T-helper 2 cell (primary cell): ENCODE measurements at regions not wholly inside any gene's neighbourhood (a gene's known extent, or its start where the extent isn't known, plus 50 kb on each side); places are given as distances from the start of the nearest gene placed in this dataset.

Experiments
- DNase-seq, 5 experiments: peaks; one replicate each; pipeline versions ENCODE4 v3.0.0 to v3.0.0-alpha.2; 2012 to 2022

DNA sequence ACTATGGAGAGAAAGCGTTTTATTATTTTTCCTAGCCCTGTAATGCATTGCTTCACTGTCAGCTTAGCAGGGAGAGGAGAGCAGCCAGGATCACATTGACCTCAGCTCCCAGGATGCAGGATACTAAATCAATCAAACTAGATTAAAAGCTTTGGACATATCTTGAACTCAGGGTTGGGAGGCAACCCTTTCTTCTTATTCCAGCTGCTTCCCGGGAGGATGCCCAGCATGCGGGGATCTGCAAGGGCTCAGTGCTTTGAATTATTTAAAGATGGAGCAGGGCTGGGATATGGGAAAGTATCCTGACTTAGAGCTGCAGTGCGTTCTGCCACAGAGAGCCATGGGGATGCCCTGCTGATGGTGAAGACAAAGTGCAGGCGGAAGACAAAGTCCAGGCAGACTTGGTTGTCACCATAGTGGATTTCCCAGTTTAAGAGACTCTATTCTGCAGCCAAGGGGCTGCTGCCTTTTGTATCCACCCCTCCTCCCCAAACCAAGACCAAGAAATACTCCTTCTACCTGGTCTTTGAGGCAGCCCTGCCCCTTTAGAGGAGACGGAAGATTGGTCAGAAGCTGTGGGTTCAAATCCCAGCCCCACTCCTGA, 1035.0 kb downstream of the TBC1D22A start:
- no peak for DNase-seq

DNA sequence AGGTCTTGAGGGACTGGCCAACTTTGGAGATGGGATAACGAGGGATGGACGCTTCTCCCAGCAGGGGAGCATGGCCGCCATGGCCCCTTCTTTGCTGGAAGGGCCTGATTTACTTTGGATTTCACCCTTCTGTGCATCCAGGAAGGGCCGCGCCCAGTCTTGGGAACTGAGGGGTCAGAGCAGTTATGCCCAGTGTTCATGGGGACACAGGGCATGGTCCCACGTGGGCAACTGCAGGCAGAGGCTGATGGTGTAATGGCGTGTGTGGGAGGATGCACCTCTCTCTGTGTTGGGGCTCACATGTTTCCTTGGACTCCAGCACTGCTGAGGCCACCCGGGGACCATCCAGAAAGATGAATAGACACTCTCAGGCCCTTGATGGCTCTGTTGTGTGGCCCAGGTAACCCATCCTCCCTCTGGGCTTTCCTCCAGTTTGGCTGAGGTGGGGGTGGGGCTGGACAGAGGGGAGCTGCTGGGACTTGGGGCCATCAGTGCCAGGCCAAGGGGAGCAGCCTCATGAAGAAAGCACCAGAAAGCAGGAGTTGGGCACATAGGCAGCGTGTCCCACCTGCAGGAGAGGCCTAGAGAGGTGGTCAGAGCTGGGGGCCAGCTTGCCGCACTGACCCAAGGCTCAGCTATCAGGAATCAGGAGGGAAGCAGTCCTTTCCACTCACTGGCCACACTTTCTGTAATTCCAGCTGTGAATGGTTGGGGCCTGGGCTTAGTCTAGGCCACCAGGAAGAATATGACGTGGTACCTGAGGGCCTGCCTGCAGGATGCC, 1033.9 kb downstream of the TBC1D22A start:
- no peak for DNase-seq

DNA sequence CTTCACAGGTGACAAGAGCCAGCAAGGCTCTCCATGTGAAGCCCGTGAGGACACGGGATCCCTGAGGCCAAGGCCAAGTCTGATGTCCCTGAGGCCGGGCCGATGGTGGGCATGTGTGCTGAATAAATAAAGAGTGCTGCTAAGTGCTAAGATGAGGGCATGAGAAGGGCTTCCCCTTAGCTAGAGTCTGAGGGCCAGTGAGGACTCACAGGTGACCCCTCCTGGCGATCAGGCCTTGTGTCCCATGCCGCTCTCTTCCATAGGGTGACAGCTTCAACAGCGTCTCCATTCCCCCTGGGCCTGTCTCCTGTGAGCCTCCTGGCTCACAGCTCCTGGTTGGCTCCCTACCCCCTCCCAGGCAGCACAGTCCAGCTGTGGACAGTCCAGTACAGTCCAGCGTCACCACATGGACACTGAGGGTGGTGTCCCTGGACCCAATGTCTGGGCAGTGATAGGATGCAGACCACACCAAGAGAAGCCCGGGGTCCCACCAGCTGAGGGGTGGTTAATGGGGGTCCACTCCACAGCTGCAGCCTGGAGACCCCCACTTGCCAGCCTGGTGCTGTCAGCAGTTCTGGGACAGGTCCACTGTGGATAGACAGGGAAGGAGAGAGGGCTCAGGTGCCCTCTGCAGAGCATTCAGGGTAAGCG, 1033.2 kb downstream of the TBC1D22A start:
- DNase-seq: no peak

DNA sequence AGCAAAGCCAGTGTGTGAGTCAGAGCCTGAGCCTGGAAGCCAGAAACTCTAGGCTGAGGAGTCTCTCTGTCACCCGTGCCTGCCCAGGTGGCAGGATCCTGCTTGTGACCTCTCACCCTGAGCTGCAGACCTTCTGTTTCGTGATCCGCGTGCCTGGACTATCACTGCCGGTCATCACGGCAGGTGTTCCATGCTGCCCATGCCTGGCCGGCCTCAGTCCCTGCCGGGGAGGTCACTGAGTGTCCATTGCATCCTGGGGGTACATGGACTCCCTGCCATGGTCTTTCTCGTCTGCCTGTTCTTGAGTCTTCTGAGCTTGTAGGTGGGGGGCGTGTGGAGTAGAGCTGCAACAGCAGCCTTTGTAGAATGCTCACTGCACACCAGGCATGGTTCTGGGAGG, 1032.4 kb downstream of the TBC1D22A start:
- no peak for DNase-seq

DNA sequence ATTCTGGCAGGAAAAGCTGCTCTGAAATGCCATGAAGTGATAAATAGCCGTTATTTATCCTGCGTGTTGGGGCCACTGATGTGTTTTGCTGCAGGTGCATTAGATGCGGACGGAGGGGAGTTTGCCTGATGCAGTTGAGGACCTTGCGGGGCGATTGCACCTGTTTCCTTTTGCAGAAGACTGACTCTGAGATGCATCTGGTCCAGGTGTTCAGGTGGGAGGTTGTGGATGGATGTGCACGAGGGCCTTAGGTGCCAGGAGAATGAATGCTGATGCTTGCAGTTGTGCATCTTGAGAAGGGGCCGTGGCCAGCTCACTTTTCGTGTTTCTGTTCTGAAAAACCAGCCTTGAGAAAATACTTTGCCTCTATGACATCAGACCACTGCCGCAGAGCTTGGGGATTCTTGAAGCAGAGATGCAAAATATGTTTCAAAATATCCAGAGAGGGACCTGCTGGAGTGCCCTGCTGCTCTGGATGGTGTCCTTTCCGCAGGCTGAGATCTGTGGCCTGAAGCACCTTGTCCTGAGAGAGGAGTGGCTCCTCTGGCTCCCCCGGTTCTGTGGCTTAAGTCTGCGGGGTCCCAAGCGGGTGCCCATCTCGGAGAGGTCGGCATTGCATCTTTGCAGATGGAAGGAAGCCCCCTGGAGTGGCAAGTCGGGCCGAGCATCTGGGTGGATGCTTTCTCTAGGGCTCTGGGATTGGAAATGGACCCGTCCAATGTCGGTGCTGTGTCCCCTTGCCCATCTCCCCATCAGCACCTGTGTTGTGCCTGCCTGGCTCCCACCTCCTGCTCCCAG, 1031.1 kb downstream of the TBC1D22A start:
- no peak for DNase-seq

DNA sequence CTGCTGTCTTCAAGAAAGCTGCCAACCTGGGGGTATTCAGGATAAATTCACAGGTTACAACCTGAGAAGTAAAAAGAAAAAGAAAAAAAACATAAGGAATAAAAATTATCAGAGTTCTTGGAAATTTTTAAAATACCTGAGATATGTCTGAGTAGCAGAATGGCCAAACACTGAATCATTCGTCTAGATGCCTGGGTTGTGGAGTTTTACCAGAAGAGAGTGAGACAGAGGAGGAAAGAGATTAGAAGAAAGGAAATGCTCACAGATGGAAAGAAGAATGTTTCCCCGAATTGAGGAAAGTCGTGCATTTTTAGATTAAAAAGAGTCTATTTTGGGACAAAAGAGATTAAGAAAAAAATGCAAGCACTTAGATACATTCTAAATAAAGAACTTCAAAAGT, 1026.7 kb downstream of the TBC1D22A start:
- no peak for DNase-seq

DNA sequence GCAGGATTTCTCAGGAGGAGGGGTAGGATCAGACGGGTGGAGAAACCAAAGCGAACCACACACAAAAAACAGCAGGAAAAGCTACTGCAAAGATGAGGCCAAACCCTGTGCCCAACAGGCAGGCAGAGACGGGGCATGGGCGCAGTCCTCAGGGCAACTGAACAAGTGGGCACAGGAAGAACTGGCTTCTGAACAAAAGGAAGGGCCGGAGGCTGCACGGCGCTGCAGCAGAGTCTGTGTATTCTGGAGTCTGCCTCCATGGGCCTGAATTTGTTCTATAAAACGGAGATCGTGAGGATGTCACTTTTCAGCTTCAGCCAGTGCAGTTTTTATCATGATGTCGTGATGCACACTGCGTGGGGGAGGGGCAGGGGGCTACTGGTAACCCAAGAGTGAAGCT, 1026.0 kb downstream of the TBC1D22A start:
- no peak for DNase-seq

DNA sequence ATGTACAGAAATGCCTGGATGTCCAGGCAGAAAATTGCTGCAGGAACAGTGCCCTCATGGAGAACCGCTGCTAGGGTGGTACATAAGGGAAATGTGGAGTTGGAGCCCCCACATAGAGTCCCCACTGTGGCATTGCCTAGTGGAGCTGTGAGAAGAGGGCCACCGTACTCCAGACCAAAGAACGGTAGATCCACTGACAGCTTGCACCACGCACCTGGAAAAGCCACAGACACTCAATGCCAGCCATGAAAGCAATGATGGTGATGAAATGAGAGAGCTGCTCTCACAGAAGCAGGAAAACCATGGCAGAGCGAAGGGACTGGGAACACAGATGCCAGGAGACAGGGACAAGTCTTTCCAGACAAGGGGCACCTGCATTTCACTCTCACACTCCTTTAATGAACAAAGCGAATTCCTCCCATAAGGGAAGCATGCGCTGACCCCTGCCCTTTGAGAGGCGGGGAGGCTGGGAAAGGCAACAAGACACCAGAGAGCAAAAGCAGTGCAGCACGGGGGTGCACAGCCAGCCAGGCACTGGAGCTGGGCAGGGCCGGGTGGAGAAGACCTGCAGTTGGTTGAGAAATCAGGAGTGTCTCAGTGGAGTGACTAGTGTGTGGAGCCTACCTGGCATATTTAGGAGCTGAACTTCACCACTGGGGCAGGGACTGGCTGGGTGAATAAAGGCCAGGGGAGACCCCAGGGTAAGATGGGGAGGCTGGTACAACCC, 1025.2 kb downstream of the TBC1D22A start:
- no peak for DNase-seq

DNA sequence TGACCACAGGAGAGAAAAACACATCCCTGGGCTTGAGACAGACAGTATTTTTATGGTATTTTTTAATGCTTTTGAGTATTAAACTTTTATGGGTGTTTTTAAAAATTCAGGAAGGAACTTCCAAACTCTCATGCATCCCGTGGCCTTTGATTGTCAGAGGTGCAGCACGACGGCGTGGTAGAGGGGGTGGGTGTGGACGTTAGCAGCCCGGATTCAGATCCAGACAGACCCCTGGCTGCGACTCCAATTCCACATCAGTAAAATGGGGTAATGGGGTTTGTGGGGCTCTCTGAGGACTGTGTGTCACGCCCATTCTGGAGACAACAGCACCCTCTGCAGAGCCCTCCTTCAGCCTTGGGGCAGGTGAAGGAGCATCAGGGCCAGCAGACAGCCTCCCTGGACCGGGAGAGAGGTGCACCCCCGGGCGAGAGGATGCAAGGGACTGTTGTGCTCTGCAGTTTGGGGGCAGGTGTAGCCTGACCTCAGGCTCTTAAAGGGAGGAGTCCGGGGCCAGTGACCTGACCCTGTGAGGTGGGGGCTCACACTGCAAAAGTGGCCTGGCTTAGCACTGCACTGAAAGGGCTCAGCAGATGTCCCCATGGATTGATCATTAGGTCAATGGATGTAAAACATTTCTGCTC, 1024.3 kb downstream of the TBC1D22A start:
- no peak for DNase-seq

DNA sequence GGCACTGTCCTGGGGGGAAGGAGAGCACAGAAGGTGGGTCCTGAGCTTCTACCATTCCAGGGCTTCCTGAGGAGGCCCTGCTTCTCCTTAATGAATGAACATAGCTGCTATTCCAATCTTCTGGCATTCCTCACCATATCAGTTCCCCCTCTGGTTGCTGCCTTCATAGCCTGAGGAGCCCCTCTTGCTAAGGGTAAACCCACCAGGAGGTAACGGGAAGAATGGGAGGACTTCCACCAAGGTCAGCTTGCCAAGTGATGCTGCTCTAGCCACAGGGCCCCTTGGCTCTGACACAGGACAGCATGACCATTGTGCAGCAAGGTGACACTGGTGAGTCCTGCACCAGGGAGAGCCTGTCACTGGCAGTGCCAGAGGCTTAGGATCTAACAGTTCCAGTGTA, 1022.5 kb downstream of the TBC1D22A start:
- DNase-seq: no peak

DNA sequence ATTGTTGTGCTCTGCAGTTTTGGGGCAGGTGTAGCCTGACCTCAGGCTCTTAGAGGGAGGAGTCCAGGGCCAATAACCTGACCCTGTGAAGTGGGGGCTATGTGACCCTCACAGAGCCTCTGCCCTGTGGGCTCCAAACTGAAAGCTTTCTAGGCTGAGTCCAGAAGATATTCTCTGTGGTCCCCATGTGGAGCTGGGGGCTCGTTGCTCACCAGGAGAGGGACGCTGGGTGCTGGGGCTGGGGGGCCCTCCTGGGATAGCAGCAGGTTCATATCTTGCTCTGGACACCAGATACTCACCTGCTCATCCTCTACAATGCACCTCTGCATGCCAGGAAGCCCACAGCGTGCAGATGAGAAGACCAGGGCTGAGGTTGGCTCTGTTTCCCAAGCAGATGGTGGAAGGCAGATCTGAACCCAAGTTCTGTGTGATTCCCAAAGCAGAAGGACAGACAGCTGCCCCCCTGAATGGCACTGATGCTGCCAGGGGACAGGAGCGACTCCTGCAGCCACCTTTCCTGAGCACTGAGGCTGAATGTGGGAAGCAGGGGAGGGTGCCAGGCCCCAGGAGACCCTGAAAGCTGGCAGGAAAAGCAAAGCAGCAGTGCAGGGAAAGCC, 1022.0 kb downstream of the TBC1D22A start:
- no peak for DNase-seq

DNA sequence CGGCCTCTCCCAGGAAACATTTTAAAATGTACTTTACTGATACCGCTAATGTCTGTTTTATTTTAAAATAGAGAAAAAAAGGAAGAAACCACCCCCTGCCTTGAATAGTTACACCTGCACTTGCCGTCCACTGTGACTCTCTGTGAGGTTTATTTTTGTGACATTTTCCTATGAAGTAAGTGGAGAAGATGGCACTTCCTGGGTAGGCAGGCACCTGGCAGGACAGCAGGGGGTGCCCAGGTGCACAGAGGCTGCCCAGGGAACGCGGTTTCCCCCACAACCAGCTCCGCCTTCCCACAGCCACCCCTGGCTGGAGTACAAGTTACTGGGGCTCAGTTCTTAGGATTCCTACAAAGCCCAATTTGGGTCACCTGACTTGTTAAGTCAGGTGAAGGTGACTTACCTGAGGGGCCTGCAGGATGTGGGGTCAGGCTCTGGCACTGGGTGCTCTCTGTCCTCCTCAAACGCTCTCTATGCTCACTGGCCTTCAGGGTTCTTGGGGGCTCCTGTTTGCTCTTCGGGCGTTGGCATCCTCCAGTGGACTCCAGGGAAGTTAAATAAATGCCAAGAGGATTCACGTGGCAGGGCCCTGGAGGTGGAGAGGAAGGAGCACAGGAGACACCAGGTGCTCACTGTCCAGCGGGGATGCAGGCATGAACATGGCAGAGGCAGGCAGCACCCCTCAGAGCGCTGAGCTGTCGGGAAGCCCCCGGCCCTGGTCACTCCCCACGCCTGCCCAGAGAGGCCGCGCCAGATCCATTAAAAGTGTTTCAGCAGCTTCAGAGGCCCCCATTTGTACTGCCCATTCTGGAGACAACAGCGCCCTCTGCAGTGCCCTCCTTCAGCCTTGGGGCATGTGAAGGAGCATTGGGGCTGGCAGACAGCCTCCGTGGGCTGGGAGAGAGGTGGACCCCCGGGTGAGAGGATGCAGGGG, 1021.2 kb downstream of the TBC1D22A start:
- no peak for DNase-seq

DNA sequence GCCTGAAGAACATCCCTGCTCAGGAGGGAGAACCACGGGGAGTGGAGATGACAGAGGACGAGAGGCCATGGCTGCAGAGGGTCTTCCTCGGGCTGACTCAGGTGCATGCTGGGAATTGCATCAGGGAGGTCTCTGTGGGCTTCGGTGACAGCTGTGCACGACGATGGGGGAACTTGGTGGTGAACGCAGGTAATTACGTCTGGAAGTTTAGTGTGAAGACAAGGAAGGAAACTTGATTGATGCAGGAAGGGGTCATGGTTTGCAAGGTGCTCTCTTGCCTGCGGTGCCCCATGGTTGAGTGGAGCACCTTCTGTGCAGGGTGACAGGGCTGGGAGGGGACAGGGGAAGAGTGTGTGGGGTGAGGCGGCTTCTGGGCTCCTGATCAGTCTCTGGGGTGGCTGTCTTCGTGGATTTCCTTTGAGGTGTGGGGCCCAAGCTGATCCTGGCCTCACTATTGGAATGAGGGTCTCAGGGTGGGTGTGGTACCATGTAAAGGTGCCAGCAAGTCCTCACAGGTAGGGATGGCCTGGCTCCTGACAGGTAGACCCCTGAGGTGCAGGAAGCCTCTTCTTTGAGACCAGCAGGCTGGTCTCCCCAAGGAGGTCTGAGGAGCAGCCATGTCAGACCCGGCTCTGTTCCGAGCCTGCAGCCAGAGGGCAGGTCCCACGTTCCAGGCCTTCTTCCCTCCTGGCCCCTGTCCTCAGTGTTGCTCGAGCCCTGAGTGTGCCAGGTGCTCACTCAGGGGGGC, 1020.1 kb downstream of the TBC1D22A start:
- DNase-seq: no peak

DNA sequence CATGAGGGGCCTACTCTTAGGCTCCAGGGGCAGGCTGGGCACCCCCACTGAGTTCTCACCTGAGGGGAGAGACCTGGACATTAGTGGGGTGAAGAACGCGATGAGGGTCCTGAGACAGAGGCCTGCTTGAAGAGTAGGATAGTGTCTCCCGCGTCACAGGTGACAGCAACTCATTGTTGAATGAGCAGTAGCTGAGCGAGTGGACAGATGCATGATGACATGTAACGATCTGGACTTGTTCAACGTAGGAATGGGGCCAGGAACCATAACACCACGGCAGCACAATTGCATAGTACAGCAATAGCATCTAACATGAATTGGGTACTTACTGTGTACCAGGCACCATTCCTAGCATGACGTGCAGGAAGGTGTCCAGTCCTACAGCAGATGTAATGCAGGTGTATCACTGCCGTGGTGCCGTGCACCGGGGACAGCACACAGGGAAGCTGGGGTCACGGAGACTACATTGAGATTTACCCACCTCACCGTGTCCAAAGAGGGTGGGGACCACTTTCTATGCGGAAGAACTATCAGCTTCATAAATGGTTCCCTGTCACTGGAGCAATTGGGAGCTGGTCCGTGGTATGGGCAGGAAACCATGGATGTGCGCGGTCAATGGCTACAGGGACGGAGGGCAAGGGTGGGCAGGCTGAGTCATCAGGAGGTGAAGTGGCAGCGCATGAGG, 1019.1 kb downstream of the TBC1D22A start:
- DNase-seq: no peak

DNA sequence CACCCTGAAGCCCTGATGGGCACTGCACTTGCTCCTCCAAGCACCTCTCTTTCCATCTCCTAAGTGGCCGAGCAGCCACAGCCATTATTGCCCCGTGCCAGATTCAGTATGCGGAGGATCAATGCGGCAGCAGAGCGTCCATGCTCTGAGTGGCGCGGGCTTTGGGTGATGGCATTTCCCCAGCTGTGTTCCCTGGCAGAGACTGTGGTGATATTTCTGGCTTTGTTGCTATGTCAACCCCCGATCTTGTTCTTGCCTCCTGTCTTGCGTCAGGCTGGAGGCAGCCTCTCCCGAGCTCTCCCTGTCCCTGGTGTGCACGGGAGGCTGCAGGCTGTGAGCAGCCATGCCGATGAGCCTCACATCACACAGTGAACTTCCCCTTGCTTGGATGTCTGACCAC, 1018.6 kb downstream of the TBC1D22A start:
- no peak for DNase-seq

DNA sequence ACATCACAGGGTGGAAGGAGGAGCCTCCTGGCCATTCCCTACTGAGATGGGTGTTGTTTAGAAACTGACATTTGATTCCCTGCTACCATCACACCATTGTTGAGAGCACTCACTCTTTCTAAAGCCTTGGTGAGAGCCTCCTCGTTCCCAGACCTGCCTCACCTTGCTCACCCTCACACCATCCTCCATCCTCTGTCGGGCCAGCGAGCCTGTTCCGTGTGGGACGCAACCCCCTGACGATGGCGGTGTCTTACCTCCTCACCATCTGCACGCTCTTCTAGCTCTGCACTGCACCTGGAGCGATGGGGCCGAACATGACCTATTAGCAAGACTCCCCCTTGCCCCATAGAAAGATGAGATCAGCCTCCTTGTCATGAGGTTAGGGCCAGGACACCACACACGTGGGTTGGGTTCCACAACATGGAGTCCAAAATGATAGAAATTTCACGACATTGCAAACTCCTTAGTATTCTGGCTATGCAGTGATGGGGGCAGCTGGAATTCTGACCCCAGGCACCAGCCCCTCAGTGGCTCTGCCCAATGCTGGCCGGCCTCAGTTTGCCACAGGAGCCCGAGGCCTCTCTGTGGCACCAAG, 1017.9 kb downstream of the TBC1D22A start:
- no peak for DNase-seq

DNA sequence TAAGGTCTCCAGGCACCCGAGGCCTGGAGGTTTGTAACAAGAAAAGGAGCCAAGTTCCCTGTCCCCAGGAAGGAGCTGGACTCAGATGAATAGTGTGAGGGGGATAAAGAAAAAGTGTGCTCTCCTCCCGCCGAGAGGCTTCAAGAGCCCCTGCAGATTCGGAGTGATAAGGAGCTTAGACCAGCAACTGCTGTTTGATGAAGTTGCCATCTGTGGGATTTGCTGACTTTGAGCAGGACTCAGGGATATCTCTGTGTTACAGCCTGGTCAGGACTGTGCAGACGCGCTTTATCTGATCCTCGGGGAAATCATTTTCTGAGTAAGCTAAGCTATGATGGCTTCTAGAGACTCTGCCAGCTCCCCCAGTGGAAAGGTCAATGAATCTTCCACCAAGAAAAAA, 1017.0 kb downstream of the TBC1D22A start:
- no peak for DNase-seq

DNA sequence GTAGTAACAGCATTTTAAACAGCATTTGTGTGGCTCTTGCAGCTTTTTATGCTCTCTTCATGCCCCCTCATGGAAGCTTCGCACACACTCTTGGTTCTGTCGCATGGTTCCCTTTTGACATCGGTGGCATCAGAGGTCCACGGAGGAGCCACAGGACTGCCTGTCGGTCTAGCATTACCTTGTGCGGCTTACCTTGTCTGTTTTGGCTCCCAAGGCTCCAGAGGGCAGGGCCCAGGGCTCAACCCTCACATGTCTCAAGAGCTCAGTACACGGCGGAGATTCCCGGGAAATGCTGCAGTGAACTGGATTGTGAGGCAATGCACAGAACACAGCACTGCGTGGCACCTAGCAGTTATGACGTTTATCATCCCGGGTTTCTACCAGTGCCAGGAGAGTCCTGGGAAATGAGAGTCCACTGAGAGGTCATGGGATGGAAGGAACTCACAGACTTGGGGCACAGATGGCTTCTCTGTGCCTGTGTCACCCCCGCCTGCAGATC, 1015.8 kb downstream of the TBC1D22A start:
- DNase-seq: no peak
